ENCODE measurements at regions not wholly inside any gene's neighbourhood (a gene's known extent, or its start where the extent isn't known, plus 50 kb on each side); places are given as distances from the start of the nearest gene placed in this dataset.

GRCh38 chr14:26917086-26917485 lies 319.3 kb upstream of the NOVA1 start:
- TF ChIP-seq POLR2AphosphoS5 (IDR thresholded peaks at IDR 0.05; ENCODE audit: low read depth, low read length) (no peak), TCF7L2 (IDR thresholded peaks at IDR 0.05; ENCODE audit: low read depth, low read length) (no peak), SIN3A (IDR thresholded peaks at IDR 0.05; ENCODE audit: borderline replicate concordance, insufficient read depth, low read depth, low read length) (no peak)
- TF ChIP-seq, protein P1, sequence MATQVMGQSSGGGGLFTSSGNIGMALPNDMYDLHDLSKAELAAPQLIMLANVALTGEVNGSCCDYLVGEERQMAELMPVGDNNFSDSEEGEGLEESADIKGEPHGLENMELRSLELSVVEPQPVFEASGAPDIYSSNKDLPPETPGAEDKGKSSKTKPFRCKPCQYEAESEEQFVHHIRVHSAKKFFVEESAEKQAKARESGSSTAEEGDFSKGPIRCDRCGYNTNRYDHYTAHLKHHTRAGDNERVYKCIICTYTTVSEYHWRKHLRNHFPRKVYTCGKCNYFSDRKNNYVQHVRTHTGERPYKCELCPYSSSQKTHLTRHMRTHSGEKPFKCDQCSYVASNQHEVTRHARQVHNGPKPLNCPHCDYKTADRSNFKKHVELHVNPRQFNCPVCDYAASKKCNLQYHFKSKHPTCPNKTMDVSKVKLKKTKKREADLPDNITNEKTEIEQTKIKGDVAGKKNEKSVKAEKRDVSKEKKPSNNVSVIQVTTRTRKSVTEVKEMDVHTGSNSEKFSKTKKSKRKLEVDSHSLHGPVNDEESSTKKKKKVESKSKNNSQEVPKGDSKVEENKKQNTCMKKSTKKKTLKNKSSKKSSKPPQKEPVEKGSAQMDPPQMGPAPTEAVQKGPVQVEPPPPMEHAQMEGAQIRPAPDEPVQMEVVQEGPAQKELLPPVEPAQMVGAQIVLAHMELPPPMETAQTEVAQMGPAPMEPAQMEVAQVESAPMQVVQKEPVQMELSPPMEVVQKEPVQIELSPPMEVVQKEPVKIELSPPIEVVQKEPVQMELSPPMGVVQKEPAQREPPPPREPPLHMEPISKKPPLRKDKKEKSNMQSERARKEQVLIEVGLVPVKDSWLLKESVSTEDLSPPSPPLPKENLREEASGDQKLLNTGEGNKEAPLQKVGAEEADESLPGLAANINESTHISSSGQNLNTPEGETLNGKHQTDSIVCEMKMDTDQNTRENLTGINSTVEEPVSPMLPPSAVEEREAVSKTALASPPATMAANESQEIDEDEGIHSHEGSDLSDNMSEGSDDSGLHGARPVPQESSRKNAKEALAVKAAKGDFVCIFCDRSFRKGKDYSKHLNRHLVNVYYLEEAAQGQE (IDR thresholded peaks at IDR 0.05; ENCODE audit: insufficient read depth in 1 of 2, low read depth in 2 of 2, low read length in 1 of 2): no peak
- TF ChIP-seq, protein P2, sequence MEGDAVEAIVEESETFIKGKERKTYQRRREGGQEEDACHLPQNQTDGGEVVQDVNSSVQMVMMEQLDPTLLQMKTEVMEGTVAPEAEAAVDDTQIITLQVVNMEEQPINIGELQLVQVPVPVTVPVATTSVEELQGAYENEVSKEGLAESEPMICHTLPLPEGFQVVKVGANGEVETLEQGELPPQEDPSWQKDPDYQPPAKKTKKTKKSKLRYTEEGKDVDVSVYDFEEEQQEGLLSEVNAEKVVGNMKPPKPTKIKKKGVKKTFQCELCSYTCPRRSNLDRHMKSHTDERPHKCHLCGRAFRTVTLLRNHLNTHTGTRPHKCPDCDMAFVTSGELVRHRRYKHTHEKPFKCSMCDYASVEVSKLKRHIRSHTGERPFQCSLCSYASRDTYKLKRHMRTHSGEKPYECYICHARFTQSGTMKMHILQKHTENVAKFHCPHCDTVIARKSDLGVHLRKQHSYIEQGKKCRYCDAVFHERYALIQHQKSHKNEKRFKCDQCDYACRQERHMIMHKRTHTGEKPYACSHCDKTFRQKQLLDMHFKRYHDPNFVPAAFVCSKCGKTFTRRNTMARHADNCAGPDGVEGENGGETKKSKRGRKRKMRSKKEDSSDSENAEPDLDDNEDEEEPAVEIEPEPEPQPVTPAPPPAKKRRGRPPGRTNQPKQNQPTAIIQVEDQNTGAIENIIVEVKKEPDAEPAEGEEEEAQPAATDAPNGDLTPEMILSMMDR (IDR thresholded peaks at IDR 0.05): no peak; the same call in 1 of the 2 replicates
- H3K4me3 ChIP-seq (ENCODE audit: low read depth in 2 of 2, low read length in 2 of 2): no peak overlapping the region
- POLR2A ChIA-PET: no interaction called here
- no TSS peak for BruUV-seq (replicated peaks)
- H3K36me3 ChIP-seq (ENCODE audit: control insufficient read depth, insufficient read depth, low read length): no peaks in the 10 kb centered on the region
- H3K4me1 ChIP-seq (ENCODE audit: control insufficient read depth, insufficient read depth, low read length): no peaks in the 10 kb centered on the region
- in situ Hi-C loops (cut with HindIII; ENCODE audit: low pct_unique_long_range_greater_than_20kb, low sequenced_read_pairs): no loop called here
- CTCF ChIA-PET: no interaction called here
- ATAC-seq: no peak
- no peaks in the 10 kb centered on the region for H3K9me3 ChIP-seq (ENCODE audit: control insufficient read depth, insufficient read depth, low read depth, low read length)
- no peak overlapping the region for H3K27ac ChIP-seq (ENCODE audit: low read length)
- no peaks in the 10 kb centered on the region for H3K27me3 ChIP-seq (ENCODE audit: control insufficient read depth, insufficient read depth, low read length)
- intact Hi-C loops (cut with micrococcal nuclease; ENCODE audit: unreplicated experiment): no loop called here
- DNase-seq (ENCODE audit: low read depth, low spot score): no peak

DNA sequence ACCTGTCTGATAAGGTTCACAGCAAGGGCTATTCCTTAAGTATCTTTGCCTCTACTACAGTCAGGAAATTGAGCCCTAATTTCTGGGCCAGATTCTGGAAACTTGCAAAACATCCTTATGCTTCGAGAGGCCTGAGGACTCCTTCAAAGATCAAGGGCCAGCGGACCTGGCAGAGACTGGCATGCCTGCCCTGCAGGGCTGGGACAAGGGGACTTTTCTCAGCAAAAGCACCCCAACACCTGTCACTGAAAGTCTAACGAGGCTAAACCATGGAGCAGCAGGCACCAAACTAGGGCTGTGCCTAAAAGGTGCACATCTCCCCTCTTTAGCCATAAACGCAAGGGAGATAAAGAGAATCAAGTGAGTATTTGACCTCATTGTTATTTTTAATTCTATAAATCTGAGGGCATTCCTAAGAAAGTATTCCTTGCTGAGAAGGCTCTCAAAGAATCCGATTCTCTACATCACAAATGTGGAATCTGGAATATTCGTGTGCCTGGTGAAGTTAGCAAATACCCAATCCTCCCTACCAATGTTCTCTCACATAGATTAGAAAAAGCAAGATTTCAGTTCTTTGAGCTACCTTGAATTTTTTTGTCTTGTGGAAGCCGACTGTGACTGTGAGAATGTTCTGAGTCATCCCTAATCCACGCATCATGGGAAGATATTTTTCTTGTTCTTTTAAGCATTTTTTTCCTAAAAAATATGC lies 328.2 kb upstream of the NOVA1 start:
- BruUV-seq (replicated peaks): no TSS peak
- in situ Hi-C loops (cut with HindIII; ENCODE audit: low pct_unique_long_range_greater_than_20kb, low sequenced_read_pairs) (no loop called here), intact Hi-C loops (cut with micrococcal nuclease; ENCODE audit: unreplicated experiment) (no loop called here)
- no peaks in the 10 kb centered on the region for H3K36me3 ChIP-seq (ENCODE audit: control insufficient read depth, insufficient read depth, low read length)
- TF ChIP-seq, protein P2 (IDR thresholded peaks at IDR 0.05): no peak
- TF ChIP-seq POLR2AphosphoS5 (IDR thresholded peaks at IDR 0.05; ENCODE audit: low read depth, low read length) (no peak), SIN3A (IDR thresholded peaks at IDR 0.05; ENCODE audit: borderline replicate concordance, insufficient read depth, low read depth, low read length) (no peak), TCF7L2 (IDR thresholded peaks at IDR 0.05; ENCODE audit: low read depth, low read length) (no peak)
- TF ChIP-seq, protein P1 (IDR thresholded peaks at IDR 0.05; ENCODE audit: insufficient read depth in 1 of 2, low read depth in 2 of 2, low read length in 1 of 2): no peak
- ChIA-PET POLR2A (no interaction called here), CTCF (no interaction called here)
- H3K4me1 ChIP-seq (ENCODE audit: control insufficient read depth, insufficient read depth, low read length): no peaks in the 10 kb centered on the region
- no peaks in the 10 kb centered on the region for H3K27me3 ChIP-seq (ENCODE audit: control insufficient read depth, insufficient read depth, low read length)
- no peak for DNase-seq (ENCODE audit: low read depth, low spot score)
- no peak overlapping the region for H3K4me3 ChIP-seq (ENCODE audit: low read depth in 2 of 2, low read length in 2 of 2)
- H3K9me3 ChIP-seq (ENCODE audit: control insufficient read depth, insufficient read depth, low read depth, low read length): no peaks in the 10 kb centered on the region
- ATAC-seq: no peak
- H3K27ac ChIP-seq (ENCODE audit: low read length): no peak overlapping the region
